ENCODE measurements at regions not wholly inside any gene's neighbourhood (a gene's known extent, or its start where the extent isn't known, plus 50 kb on each side); places are given as distances from the start of the nearest gene placed in this dataset.
A peak's percentile ranks its signal among the peaks of the same experiment; 100 is the strongest.
"Not testable (repeated sequence)": the region's sequence is repeated elsewhere in the genome, so short reads cannot be mapped to it uniquely, and the experiment has no call there.

- not testable (repeated sequence) for DNase-seq
These were observed 63.3 kb upstream of the CEP78 start for GRCh38 chr9:78172610-78173009.

GRCh38 chr9:78171651-78172050, 64.2 kb upstream of the CEP78 start:
- DNase-seq: no peak

- DNase-seq: no peak
These were observed 66.8 kb upstream of the CEP78 start for GRCh38 chr9:78169125-78169524.

GRCh38 chr9:78167356-78167755, 68.5 kb upstream of the CEP78 start:
- DNase-seq: no peak

- DNase-seq: no peak
These were observed 72.0 kb upstream of the CEP78 start for GRCh38 chr9:78163834-78164233.

- no peak for DNase-seq
These were observed 77.6 kb upstream of the CEP78 start for GRCh38 chr9:78158286-78158685.

GRCh38 chr9:78150983-78151356, 84.9 kb upstream of the CEP78 start:
- no peak for DNase-seq

GRCh38 chr9:78150312-78150982, 85.4 kb upstream of the CEP78 start:
- DNase-seq: no peak

- no peak for DNase-seq
These were observed 86.1 kb upstream of the CEP78 start for GRCh38 chr9:78149702-78150291.

GRCh38 chr9:78146241-78146640, 89.6 kb upstream of the CEP78 start:
- DNase-seq: no peak

- no peak for DNase-seq
These were observed 91.1 kb upstream of the CEP78 start for GRCh38 chr9:78144663-78145377.

- no peak for DNase-seq
These were observed 91.9 kb upstream of the CEP78 start for GRCh38 chr9:78144008-78144381.

GRCh38 chr9:78143281-78144007, 92.4 kb upstream of the CEP78 start:
- no peak for DNase-seq

- not testable (repeated sequence) for DNase-seq
These were observed 93.6 kb upstream of the CEP78 start for GRCh38 chr9:78142264-78142663.

GRCh38 chr9:78133751-78134150, 102.1 kb upstream of the CEP78 start:
- DNase-seq: no peak

- DNase-seq: peak; percentile 59
These were observed 101.1 kb upstream of the GNAQ start for GRCh38 chr9:78132701-78133058.

- DNase-seq: peak; percentile 59
These were observed 100.5 kb upstream of the GNAQ start for GRCh38 chr9:78131969-78132700.

GRCh38 chr9:78130853-78131252, 99.2 kb upstream of the GNAQ start:
- DNase-seq: no peak

GRCh38 chr9:78130004-78130403, 98.4 kb upstream of the GNAQ start:
- no peak for DNase-seq

- DNase-seq: no peak
These were observed 95.9 kb upstream of the GNAQ start for GRCh38 chr9:78127279-78128225.

- no peak for DNase-seq
These were observed 92.2 kb upstream of the GNAQ start for GRCh38 chr9:78123808-78124207.

GRCh38 chr9:78122631-78123030, 91.0 kb upstream of the GNAQ start:
- DNase-seq: no peak
